ENCODE measurements at regions not wholly inside any gene's neighbourhood (a gene's known extent, or its start where the extent isn't known, plus 50 kb on each side); places are given as distances from the start of the nearest gene placed in this dataset.

- TF ChIP-seq ZNF121 (tag by site-specific recombination; IDR thresholded peaks at IDR 0.05) (no peak), ZNF24 (tag by site-specific recombination; IDR thresholded peaks at IDR 0.05) (no peak), SP2 (tag by site-specific recombination; IDR thresholded peaks at IDR 0.05) (no peak), YY1 (tag by site-specific recombination; IDR thresholded peaks at IDR 0.05) (no peak), ZNF354C (tag by site-specific recombination; IDR thresholded peaks at IDR 0.05; ENCODE audit: borderline replicate concordance, low read depth) (no peak)
These were observed 190.1 kb upstream of the LPP start for GRCh38 chr3:187963677-187964385.

All from HEK293 (cell line).